ENCODE measurements at regions not wholly inside any gene's neighbourhood (a gene's known extent, or its start where the extent isn't known, plus 50 kb on each side); places are given as distances from the start of the nearest gene placed in this dataset.

DNA sequence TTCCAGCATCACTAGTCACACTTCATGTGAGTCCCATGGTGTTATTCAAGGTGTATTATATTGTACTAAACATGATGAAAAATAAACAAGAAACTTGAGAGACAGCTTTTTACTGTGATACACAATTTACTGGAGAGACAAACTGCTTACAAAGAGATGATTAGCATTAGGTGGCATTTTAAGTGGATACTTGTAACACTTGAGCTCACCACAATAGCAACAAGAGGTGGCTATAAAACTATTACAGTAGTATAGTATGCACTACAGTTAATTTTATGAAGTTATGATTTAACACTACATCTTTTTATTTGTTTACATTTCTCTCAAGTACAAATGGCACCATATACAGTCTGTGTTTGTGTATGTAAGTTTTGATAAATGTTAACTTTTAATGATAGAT lies 246.6 kb downstream of the PARM1 start:
- Mint-ChIP-seq H3K36me3 (ENCODE audit: low read depth) (no peaks in the 10 kb centered on the region), H3K4me1 (ENCODE audit: low read depth) (no peaks in the 10 kb centered on the region), H3K9me3 (peaks cover 3% of the 10 kb centered on the region), H3K4me3 (no peak overlapping the region), H3K27ac (no peak overlapping the region), H3K27me3 (no peaks in the 10 kb centered on the region)
- ChIA-PET CTCF (no interaction called here), POLR2A (no interaction called here)
- H3K27ac ChIP-seq (ENCODE audit: low read depth in 1 of 2, low read length in 2 of 2), result no peak overlapping the region
- no peaks in the 10 kb centered on the region for H3K4me1 ChIP-seq (ENCODE audit: insufficient read depth, low read length)
- TF ChIP-seq, protein P1, sequence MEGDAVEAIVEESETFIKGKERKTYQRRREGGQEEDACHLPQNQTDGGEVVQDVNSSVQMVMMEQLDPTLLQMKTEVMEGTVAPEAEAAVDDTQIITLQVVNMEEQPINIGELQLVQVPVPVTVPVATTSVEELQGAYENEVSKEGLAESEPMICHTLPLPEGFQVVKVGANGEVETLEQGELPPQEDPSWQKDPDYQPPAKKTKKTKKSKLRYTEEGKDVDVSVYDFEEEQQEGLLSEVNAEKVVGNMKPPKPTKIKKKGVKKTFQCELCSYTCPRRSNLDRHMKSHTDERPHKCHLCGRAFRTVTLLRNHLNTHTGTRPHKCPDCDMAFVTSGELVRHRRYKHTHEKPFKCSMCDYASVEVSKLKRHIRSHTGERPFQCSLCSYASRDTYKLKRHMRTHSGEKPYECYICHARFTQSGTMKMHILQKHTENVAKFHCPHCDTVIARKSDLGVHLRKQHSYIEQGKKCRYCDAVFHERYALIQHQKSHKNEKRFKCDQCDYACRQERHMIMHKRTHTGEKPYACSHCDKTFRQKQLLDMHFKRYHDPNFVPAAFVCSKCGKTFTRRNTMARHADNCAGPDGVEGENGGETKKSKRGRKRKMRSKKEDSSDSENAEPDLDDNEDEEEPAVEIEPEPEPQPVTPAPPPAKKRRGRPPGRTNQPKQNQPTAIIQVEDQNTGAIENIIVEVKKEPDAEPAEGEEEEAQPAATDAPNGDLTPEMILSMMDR (IDR thresholded peaks at IDR 0.05), result no peak
- no peak overlapping the region for H3K4me3 ChIP-seq (ENCODE audit: low read length)
- no peak for ATAC-seq (ENCODE audit: poor library complexity)
- intact Hi-C loops (cut with DNase I, micrococcal nuclease), result no loop called here
- DNase-seq, result no peak
- no peaks in the 10 kb centered on the region for H3K27me3 ChIP-seq (ENCODE audit: control insufficient read depth in 1 of 2, insufficient read depth in 2 of 2, low read length in 2 of 2)
- peaks cover 0 to 6% of the 10 kb centered on the region in 2 experiments for H3K9me3 ChIP-seq (ENCODE audit: control insufficient read depth in 1 of 2, insufficient read depth in 1 of 2, low read length in 2 of 2)
- H3K36me3 ChIP-seq (ENCODE audit: insufficient read depth, low read length), result no peaks in the 10 kb centered on the region

DNA sequence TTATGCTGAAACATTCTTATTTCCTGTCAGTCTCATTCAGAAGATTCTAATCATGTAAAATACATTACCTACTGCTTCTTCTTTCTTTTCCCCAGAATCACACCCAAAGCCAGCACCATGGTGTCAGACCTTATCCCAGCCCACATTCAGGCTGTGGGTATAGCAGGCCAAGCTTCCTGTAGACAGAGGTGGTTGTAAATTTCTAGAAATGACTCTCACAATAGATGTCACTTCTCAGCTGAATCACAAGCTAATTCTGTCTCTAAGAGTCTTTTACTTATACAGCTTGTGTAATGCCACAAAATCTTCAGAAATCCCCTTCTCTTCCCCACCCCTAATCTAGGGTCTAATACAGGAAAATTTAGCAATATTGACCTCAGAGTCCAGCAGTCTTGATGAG lies 239.6 kb downstream of the PARM1 start:
- no peak overlapping the region for H3K27ac ChIP-seq (ENCODE audit: low read depth in 1 of 2, low read length in 2 of 2)
- no peaks in the 10 kb centered on the region for H3K9me3 Mint-ChIP-seq
- ATAC-seq (ENCODE audit: poor library complexity) (no peak), DNase-seq (no peak)
- no peaks in the 10 kb centered on the region for H3K4me1 ChIP-seq (ENCODE audit: insufficient read depth, low read length)
- TF ChIP-seq, protein P1 (IDR thresholded peaks at IDR 0.05), result no peak
- H3K27me3 Mint-ChIP-seq, result no peaks in the 10 kb centered on the region
- POLR2A ChIA-PET, result no interaction called here
- intact Hi-C loops (cut with DNase I, micrococcal nuclease), result no loop called here
- no peak overlapping the region for H3K27ac Mint-ChIP-seq
- H3K27me3 ChIP-seq (ENCODE audit: control insufficient read depth in 1 of 2, insufficient read depth in 2 of 2, low read length in 2 of 2), result no peaks in the 10 kb centered on the region
- CTCF ChIA-PET, result no interaction called here
- no peak overlapping the region for H3K4me3 Mint-ChIP-seq
- no peaks in the 10 kb centered on the region for H3K36me3 ChIP-seq (ENCODE audit: insufficient read depth, low read length)
- H3K4me1 Mint-ChIP-seq (ENCODE audit: low read depth), result no peaks in the 10 kb centered on the region
- no peaks in the 10 kb centered on the region for H3K9me3 ChIP-seq (ENCODE audit: control insufficient read depth in 1 of 2, insufficient read depth in 1 of 2, low read length in 2 of 2)
- no peak overlapping the region for H3K4me3 ChIP-seq (ENCODE audit: low read length)
- no peaks in the 10 kb centered on the region for H3K36me3 Mint-ChIP-seq (ENCODE audit: low read depth)

DNA sequence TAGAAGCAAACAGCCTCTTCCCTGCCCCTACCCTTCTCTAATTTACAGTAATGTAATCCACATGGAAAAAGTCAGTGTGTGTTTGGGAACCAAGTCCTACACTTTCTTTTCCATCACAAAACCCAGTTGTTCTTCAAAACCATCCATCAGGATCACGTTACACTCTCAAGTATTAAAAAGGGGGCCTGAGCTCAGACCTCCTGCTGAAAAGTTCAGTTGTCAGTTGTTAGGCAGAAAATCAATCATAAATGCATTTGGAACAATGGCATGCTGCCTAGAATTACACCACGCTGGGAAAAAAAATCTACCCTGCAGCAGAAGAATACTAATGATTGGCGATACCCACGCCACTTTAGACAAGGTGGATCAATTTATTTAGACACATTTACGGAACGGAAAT lies 236.5 kb downstream of the PARM1 start:
- ChIA-PET POLR2A (no interaction called here), CTCF (interaction anchor here (0.6 kb wide), 1 partner anchor 1556 kb away, joined by 3 read pairs; no protein-coding TSS in a partner anchor)
- no peaks in the 10 kb centered on the region for H3K36me3 ChIP-seq (ENCODE audit: insufficient read depth, low read length)
- H3K4me3 ChIP-seq (ENCODE audit: low read length), result no peak overlapping the region
- H3K27ac ChIP-seq (ENCODE audit: low read depth in 1 of 2, low read length in 2 of 2), result no peak overlapping the region
- DNase-seq (no peak), ATAC-seq (ENCODE audit: poor library complexity) (no peak)
- H3K9me3 ChIP-seq (ENCODE audit: control insufficient read depth in 1 of 2, insufficient read depth in 1 of 2, low read length in 2 of 2), result no peaks in the 10 kb centered on the region
- Mint-ChIP-seq H3K36me3 (ENCODE audit: low read depth) (no peaks in the 10 kb centered on the region), H3K4me3 (no peak overlapping the region), H3K4me1 (ENCODE audit: low read depth) (no peaks in the 10 kb centered on the region), H3K27me3 (no peaks in the 10 kb centered on the region), H3K27ac (no peak overlapping the region), H3K9me3 (peaks cover 2% of the 10 kb centered on the region)
- H3K4me1 ChIP-seq (ENCODE audit: insufficient read depth, low read length), result no peaks in the 10 kb centered on the region
- H3K27me3 ChIP-seq (ENCODE audit: control insufficient read depth in 1 of 2, insufficient read depth in 2 of 2, low read length in 2 of 2), result no peaks in the 10 kb centered on the region
- TF ChIP-seq, protein P1 (IDR thresholded peaks at IDR 0.05), result no peak
- intact Hi-C loops (cut with DNase I, micrococcal nuclease), result no loop called here
